ENCODE measurements at regions not wholly inside any gene's neighbourhood (a gene's known extent, or its start where the extent isn't known, plus 50 kb on each side); places are given as distances from the start of the nearest gene placed in this dataset.
"Not testable (repeated sequence)": the region's sequence is repeated elsewhere in the genome, so short reads cannot be mapped to it uniquely, and the experiment has no call there.

- no peak overlapping the region for H3K4me3 ChIP-seq (ENCODE audit: control insufficient read depth, low read depth, low read length)
- no peak for DNase-seq (ENCODE audit: low read depth)
- TF ChIP-seq CTCF (conservative IDR thresholded peaks at IDR 0.05; ENCODE audit: control insufficient read depth, insufficient read depth, low read depth, low read length): no peak
Measured at GRCh38 chr10:113495553-113495952, 57.3 kb upstream of the HABP2 start.

DNA sequence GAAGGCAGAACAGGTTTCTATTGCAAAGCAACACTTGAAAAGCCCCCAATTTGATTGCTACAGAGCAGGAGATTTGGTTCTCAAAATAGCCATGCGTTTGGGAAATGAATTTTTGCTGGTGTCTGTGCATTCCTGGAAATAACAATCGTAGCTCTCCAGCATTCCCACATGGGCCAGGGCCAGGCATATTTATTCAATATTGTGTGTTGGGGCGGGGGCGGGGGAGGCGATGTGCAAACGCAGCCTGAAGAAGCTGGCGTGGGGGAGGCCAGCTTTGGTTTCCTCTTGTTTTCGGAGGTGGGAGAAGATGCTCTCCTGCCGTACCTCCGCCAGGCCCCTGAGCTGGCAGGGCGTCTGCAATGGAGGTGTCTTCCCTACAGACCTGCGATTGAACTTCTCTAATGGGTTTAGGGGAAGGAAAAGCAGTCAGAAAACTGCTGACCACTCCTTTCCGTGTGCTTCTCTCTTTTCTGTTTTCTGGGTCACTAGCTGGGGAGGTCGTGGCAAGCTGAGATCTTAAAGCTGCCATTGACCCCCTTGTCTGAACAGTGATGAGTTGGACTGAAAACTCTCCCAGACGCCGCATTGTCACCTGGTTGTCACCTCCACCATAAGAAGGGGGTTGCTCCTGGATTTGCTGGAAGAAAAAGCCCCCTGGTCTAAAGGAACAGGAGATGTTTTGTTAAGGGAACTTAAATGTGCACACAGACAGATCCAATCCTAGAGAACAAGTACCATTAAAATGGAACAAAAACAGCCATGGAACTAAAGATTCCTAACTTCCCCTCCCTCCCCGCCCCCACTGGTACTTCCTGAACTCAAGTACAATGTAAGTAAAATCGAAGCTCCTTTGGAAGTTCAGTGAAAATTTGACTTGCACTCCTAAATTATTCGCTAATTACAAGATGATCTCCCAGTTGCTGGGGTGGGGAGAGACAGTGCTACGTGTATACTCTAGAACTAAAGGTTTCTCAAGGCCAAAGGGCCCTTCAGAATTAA is 56.4 kb upstream of the HABP2 start:
- H3K4me3 ChIP-seq (ENCODE audit: control insufficient read depth, low read depth, low read length): no peak overlapping the region
- TF ChIP-seq CTCF (conservative IDR thresholded peaks at IDR 0.05; ENCODE audit: control insufficient read depth, insufficient read depth, low read depth, low read length): no peak
- no peak for DNase-seq (ENCODE audit: low read depth)

DNA sequence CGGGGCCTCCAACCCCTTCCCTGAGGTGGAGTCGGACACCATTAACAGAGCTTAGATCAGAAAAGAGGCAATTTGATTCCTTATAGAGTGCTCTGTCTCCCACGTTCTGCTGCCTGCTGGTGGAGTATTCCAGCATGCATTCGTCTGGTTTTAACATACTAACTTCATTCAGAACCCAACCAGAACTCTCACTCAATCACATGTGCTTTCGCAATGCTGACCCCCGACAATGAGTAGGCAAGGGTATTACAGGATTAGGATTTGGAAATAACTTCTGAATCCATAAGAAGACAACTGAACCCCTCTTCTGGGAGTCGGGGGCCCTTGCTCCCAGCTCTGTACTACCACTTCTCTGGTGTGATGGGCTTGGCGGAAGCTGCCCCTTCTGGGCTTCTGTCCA is 55.7 kb upstream of the HABP2 start:
- no peak overlapping the region for H3K4me3 ChIP-seq (ENCODE audit: control insufficient read depth, low read depth, low read length)
- TF ChIP-seq CTCF (conservative IDR thresholded peaks at IDR 0.05; ENCODE audit: control insufficient read depth, insufficient read depth, low read depth, low read length): no peak
- DNase-seq (ENCODE audit: low read depth): no peak

DNA sequence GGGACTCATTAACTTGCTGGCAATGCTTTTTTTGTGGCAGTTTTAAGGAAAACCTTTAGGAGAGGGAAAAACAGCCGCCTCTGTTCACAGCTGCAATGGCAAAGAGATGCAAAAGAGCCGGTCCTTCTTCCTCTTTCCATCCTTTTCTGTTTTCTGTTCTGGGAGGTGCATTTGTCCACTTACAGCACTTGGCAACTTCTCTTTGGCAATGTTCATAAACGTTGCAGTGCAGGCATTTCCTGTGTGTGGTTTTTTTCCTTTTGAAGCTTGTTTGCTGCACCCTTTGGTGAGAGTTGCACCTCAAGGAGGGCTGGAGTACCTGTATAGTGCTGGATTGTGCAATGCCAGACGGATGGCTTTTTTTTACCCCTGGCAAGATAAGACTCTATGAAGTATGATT is 53.9 kb upstream of the HABP2 start:
- DNase-seq (ENCODE audit: low read depth): no peak
- no peak overlapping the region for H3K4me3 ChIP-seq (ENCODE audit: control insufficient read depth, low read depth, low read length)
- no peak for TF ChIP-seq CTCF (conservative IDR thresholded peaks at IDR 0.05; ENCODE audit: control insufficient read depth, insufficient read depth, low read depth, low read length)

- TF ChIP-seq CTCF (conservative IDR thresholded peaks at IDR 0.05; ENCODE audit: control insufficient read depth, insufficient read depth, low read depth, low read length): no peak
- H3K4me3 ChIP-seq (ENCODE audit: control insufficient read depth, low read depth, low read length): no peak overlapping the region
- no peak for DNase-seq (ENCODE audit: low read depth)
Measured at GRCh38 chr10:113499806-113500205, 53.0 kb upstream of the HABP2 start.

GRCh38 chr10:113501031-113501430 is 51.8 kb upstream of the HABP2 start:
- H3K4me3 ChIP-seq (ENCODE audit: control insufficient read depth, low read depth, low read length); DNase-seq (ENCODE audit: low read depth): not testable (repeated sequence)

Data from fibroblast of mammary gland (primary cell).